GM21526 (cell line): ENCODE measurements at regions not wholly inside any gene's neighbourhood (a gene's known extent, or its start where the extent isn't known, plus 50 kb on each side); places are given as distances from the start of the nearest gene placed in this dataset.

Experiments used
- ATAC-seq: cut with Tn5 transposase; IDR thresholded peaks from one replicate; pipeline ENCODE4 v1.9.1; 2021; ENCODE audit warnings: moderate library complexity; ENCODE audit not compliant: unreplicated experiment, low FRiP score

DNA sequence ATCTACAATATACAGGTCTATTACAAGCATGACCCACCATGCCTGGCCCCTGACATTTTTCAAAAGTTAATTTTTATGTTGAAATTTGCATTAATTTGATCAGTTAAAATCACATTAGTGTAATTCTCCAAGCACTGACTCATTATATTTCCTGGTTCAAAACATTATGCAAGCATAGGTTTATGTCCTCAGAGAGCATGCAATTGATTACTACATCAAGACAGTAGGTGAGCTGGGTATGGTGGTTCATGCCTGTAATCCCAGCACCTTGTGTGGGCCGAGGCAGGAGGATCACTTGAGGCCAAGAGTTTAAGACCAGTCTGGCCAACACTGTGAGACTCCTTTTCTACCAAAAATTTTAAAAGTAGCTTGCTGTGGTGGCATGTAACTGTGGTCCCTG, 248.8 kb upstream of the KLHL1 start:
- ATAC-seq: no peak

DNA sequence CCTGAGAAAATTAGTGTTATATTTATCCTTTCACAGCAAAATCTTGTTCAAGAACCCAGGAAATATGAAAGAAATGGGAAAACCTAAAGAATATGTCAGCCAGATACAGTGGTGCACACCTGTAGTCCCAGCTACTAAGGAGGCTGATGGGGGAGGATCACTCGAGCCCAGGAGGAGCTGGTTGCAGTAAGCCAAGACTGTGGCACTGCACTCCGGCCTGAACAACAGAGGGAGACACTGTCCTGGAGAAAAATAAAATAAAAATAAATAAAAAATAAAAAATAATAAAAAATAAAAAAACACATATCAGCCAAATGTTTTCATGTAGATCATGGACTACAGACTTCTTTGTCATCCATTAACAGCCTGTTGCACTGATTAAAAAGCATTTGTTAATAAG, 244.8 kb upstream of the KLHL1 start:
- no peak for ATAC-seq

DNA sequence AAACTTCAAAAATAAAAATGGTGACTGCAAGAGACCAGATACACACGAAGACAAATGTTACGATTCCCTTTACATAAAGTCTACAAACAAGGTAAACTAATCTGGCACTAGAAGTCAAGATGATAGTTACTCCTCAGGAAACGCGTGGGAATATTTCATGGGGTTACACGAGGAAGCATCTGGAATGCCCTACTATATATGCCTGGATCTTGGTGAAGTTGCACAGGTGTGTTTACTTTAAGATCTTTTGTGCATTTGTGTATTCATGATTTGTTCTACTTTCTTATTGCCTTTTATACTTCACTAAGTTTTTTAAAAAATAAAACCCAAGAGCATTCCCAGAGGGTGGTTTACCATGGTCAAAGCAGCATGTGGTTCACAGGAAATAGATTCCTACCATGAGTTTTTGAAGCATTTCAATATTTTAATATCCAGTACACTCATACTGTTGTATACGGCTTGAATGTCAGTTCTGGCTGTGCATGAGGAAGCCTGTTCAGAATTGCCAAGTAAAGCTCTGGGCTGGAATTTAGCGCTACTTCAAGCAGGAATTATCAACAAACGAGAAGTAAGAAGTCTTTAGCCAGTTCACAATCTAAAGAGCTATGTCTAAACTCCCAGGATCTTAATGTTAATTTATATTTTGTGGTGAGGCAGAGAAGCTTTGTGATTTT, 239.8 kb upstream of the KLHL1 start:
- ATAC-seq: no peak

DNA sequence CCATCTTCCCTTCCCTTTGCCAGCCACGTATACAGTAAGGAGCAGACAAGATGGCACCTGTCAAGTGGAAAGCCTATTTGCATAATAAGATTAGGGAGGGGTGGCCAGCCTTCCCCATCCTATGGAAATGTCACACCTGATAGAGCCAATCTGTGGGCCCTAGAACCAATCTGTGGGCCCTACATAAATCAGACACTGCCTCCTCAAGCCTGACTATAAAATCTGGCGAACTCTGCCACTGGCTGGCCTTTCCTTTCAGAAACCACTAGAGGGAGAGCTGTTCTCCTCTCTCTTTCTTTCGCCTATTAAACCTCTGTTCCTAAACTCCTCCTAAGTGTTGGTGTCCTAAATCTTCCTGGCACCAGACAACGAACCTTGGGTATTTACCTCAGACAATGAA, 231.5 kb upstream of the KLHL1 start:
- ATAC-seq: no peak

DNA sequence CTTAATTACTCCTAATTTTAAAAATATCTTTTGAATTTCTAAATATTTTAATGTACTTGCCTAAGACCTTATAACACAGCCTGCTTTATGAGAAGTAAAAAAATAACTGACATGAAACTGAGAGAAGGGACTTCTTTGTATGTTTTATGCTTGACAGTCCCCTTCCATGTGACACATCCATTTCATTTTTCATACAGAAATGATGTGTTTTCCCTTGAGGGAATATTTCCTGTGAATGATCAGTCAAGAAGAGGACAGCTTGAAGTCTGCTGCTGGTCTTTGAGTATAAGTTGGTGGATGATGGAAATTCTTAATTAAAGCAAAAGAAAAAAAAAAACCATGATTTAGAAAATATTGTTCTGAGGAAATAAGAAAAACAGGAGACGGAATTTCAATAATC, 230.4 kb upstream of the KLHL1 start:
- ATAC-seq: no peak

DNA sequence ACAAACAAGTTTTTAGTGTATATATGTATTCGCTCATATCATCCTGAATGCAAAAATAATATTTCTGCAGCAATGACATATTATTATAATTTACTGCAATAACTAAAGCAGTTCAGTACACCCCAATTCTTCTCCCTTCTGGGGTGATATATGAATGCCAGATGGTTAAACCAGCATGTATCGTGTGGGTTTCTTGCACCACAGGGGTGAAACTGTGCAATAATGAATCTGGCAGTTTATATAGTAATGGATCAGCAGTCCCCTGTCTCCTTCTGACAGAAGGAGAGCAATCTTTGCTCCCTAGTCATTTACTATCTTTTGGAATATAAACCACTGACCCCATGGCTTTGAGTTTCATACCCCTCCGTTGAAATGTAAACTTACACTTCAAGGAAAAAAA, 228.6 kb upstream of the KLHL1 start:
- ATAC-seq: no peak

DNA sequence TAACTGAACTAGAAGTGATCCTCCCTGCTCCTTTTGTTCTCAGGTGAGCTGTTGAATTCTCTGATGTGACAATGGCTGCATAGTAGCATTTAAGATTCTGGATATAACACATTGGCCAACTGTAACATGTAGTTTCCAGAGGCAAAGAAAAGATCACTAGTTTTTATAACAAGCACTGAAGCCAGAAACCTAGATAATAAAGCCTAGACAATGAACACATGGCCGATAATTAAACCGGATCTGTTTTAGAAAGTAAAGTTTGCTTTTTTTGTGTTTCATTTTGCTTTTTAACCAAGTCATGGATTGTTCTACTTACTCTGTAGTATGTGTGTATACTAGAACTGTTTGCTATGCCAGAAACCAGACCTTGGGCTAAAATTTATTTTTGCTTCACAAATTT, 225.5 kb upstream of the KLHL1 start:
- no peak for ATAC-seq

DNA sequence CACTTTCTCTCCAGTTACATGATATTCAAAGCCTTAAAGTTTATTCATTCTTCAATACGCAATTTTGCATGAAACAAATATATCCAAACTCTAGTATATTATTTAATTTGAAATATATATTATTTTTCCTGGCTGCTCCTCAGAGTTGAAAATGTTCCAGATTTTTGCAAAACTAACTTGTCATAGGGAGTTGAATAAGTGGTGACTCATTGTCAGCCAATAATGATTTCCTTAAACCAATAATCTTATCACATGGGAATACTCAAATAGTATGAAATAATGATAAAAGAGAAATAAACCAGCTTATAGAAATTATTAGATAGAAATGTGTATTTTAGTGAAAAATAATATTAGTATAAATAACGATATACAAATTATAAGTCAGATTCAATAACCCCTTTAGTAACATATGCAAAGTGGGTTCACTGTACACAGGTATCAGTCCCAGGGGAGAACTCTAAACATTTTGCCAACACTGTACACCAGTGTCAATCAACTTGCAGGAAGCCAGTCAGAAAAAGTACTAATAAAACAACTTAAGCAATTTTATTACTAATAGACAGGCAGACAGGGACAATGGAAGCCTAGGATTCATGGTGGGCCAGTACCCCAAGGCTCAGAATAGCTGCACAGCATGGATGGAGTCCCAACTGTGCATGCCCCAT, 222.6 kb upstream of the KLHL1 start:
- no peak for ATAC-seq

DNA sequence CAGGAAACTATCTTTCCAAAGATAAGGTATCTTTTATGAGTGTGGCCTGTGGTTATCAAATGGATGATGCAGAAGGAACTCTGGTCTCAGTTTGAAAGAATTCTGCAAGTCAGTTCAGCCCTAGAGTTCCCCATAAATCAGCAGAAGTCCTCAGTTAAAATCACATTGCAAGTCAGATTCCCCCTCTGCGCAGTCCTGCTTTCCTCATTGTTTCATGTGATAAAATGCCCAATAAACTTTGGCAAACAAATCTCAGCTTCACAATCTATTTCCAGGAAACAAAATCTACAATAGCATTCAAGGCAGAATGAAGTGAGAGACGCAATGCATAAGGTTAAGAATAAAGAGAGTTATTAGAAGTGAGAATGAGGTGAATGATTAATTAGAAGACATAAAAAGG, 216.3 kb upstream of the KLHL1 start:
- ATAC-seq: no peak

DNA sequence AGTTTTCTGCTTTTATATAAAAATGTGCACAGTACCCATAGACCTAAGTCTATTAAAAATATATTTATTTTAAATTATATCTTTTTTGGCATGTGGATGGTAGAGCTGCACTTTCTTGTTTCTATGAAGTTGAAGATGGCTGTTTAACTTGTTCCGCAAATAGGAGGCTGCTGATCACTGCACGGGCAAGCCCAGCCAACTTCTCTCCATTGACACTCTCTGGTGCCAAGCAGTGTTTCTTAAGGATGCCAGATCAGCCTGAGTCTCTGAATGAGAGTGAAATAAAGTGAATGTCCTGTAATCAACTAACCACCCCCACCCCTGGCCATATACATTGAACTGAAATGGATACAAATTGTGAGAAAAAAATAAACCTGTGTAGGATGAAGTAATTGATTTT, 202.9 kb upstream of the KLHL1 start:
- no peak for ATAC-seq

DNA sequence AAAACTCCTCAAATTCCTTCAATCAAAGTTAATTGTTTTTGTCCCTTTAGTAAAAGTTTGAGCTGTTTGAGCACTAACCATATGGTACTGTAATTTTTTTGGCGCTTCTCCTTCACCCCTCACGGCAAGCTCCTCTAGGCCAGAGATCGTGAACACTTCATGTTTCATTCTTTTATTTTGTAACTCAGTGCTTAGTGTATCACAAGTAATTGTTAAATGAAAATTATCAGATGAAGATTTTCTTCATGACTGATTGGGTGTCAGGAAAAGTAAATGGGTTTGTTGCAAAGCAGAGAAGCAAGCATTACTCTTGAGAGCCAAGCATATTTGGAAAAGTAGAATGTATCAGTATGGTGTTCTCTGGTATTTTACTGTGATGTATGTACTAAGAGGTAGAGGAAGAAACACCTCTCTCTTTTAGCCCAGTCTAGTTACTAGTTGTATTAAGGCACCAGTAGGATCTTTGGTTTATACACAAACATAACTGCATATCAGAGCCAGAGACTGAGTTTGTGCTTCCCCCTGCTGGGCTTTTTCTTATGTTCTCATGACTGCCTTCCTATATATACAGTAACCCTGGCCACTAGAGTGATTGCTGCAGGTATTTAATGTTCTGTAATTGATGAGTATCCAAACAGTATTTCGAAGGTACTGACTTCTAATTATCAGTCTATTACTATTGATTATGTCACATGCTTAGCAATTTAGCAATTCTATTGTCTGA, 202.3 kb upstream of the KLHL1 start:
- ATAC-seq: no peak

DNA sequence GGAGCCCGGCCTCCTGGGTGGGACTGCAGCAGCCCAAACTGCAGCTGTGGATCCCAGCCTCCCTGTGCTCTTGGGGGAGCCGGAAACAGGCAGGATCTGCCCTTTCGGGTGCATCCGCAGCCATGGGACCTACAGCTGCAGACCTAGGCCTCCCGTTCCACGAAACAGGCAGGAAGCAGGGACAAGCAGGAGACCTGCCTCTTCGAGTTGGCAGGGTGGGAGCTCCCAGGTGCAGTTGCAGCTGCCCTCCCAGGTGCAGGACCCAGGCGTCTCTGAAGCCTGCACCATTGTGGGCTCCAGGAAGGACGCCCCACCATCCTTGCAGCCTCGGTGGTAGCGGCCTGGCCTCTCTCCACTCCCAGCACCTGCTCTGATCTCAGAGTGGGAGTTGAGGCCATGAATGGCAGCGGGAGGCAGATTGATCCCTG, 189.0 kb upstream of the KLHL1 start:
- ATAC-seq: no peak

DNA sequence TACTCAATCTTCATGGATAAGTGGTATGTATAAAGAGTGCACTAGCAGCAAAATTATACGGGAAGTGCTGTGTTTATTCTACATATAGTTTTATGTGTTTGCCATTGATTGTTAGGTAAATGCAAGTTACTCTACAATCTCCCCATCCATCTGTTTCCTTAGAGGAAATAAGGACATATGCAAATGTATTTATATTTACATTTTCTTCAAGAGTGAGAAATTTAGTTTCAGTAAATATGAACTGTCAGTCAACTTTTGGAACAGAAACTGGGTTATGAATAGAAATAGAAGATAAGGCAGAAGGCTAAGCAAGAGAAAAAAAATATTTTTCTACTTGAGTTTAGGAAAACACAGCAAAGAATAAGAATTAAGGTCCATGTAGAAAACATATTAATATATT, 176.1 kb upstream of the KLHL1 start:
- ATAC-seq: no peak

DNA sequence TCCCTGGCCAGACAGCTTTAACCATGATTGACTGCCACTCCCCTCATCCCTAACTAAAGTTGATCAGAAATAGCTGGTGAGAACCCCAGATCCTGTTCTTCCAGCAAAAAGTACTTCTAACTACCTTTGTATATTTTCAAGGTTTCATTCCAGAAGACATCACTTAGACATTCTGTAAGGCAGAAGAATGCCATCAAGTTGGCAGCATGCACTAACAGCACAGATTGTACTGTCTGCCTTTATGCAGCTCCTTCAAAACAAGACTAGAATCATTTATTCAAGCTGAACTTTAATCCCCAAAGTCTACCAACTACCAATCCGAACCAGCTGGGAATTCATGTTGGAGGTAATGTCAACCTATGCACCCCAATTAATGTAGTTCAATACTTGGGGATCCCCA, 167.6 kb upstream of the KLHL1 start:
- ATAC-seq: no peak

DNA sequence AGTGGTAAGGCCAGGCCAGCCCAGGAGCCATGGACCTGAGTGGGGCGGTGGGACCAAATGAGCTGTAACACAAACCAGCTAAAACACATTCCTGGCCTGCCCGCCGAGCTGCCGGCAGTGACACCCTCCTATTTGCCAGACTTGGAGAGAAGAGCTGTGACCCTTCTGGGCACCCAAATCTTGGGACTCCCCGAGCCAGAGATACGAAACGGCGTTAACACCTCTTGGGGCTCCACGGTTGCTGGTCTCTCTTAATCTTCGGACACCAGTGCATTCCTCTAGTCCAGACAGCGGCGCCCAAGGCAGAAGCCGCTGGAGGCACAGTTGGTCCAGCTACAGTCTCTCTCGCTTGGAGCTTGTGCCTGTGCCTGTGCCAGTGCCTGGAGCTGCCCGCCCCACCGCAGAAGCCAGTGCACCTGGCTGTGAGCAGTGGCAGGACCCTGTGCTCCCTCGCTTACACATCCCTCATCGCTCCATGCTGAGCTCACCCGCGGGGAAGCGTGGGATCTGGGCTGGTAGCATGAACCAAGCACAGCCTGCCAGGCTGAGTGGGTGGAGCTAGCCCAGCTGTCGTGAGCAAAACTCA, 147.2 kb upstream of the KLHL1 start:
- ATAC-seq: no peak

DNA sequence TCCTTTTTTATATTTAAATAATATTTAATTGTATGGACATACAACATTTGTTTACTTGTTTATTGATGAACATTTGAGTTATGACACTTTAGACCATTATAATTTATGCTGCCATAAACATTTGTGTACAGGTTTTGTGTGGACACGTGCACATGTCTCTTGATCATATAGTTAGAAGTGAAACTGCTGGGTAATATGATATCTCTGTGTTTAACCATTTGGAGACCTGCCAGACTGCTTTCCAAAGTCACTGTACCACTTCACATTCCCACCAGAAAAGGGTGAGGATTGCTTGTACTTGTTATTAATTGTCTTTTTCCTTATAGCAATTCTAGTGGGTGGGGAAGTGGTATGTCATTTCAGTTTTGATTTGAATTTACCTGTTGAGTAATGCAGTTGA, 145.6 kb upstream of the KLHL1 start:
- no peak for ATAC-seq

DNA sequence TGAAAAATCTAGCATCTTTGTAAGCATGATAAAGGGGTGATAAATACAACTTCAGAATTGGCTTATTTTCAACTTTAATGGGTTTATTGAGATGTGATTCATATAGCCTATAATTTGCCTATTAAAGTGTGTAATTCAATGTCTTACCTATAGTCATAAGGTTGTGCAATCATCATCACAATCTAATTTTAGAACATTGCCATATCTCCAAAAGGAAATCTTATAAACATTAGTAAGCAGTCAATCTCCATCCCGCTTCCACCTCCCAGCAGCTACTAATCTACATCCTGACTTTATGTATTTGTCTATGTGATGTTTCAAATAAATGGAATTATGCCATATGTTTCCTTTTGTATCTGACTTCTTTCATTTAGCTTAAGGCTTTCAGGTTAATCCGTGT, 145.2 kb upstream of the KLHL1 start:
- ATAC-seq: no peak

DNA sequence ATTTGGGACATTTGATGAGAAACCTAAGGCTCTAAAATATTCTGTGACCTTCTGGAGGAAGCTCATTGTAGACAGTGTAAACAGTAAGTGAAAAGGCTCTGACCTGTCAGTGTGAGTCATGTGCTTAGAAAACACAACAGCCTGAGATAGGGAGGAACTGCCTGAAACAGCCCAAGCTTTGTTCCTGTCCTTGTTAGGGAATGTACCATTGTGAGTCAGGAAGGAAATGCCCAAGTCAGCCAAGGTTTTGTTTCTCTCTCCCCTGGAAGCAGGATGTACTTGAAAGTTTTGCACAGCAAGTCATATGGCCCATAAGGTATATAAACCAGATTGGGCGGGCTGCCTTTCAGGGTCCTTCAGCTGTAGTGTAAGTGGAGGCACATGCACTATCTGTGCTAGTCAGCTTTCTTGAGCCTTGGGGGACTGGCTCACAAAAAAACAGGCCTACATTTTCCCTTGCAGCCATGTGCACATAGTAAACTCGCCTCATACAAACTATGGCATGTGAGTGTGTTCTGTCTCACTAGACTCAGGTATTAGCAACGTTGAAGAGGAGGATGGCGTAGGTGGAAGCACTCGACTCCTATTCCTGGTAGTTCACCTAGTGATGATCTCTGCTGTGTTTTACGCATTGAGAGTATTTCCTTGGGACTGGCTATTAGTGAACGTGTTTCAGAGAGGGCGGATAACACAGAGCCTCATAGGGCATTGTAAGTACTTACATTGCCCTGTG, 141.2 kb upstream of the KLHL1 start:
- ATAC-seq: no peak

DNA sequence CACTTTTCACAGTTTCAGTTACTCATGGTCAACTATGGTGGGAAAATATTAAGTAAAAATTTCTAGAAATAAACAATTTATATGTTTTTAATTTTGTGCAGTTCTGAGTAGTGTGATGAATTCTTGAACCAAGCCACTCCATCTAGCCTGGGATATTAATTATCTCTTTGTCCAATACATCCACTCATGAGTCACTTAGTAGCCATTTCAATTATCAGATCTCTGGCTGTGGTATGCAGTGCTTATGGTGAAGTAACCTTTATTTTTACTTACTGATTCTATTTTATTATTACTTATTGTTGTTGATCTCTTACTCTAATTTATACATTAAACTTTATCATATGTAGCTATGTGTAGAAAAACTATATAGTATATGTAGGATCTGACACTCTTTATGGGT, 128.9 kb upstream of the KLHL1 start:
- no peak for ATAC-seq

DNA sequence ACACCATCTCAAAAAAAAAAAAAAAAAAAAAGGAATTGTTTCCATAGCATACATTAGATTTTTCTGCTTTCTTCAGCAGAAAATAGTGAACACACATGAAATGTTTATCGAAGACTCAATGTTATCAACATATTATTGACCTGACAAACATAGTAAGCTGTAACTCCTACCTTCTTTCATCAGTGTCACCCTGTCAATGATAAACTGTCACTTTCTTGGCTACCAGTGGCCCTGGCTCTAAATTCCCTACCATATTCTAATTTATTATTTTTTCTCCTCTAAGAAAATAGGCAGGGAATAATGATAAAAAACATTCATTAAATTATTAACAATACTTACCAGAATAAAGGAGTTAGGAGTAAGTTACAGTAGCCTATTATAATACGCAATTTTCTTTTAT, 127.3 kb upstream of the KLHL1 start:
- no peak for ATAC-seq

DNA sequence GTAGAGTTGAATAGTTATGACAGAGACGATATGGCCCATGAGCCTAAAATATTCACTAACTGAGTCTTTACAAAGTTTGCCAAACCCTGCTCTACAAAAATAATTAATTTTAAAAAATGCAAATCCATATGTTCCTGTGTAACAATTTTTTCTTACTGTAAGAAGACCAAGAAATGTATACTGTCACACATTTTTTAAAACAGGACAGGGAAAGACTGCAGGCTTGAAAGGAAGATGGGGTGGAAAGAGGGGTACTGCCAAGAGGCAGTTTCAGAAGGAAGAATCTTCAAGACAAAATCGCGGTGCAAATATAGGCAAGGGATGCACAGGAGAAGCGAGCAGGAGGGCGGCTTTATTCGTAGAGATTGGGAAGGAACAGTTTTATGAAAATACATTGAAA, 115.7 kb upstream of the KLHL1 start:
- ATAC-seq: no peak
